NCI-H1105 (cell line): ENCODE measurements at regions not wholly inside any gene's neighbourhood (a gene's known extent, or its start where the extent isn't known, plus 50 kb on each side); places are given as distances from the start of the nearest gene placed in this dataset.

Experiments
- DNase-seq: peaks from one replicate; lab custom pipeline; 2025; lab: John Stamatoyannopoulos, UW

GRCh38 chr16:88285514-88285822, 97.3 kb upstream of the ZNF469 start:
- no peak for DNase-seq

- DNase-seq: peak; percentile 48
Observed at GRCh38 chr16:88286301-88286923, 96.3 kb upstream of the ZNF469 start.

- DNase-seq: no peak
Observed at GRCh38 chr16:88287219-88287618, 95.5 kb upstream of the ZNF469 start.

GRCh38 chr16:88288303-88288702, 94.5 kb upstream of the ZNF469 start:
- DNase-seq: no peak

- no peak for DNase-seq
Observed at GRCh38 chr16:88289001-88289400, 93.8 kb upstream of the ZNF469 start.

- no peak for DNase-seq
Observed at GRCh38 chr16:88289561-88289960, 93.2 kb upstream of the ZNF469 start.

- no peak for DNase-seq
Observed at GRCh38 chr16:88289968-88290401, 92.8 kb upstream of the ZNF469 start.

- no peak for DNase-seq
Observed at GRCh38 chr16:88290850-88291830, 91.6 kb upstream of the ZNF469 start.

- DNase-seq: no peak
Observed at GRCh38 chr16:88292007-88292970, 90.5 kb upstream of the ZNF469 start.

- DNase-seq: no peak
Observed at GRCh38 chr16:88293097-88293496, 89.7 kb upstream of the ZNF469 start.

GRCh38 chr16:88295671-88296436, 86.9 kb upstream of the ZNF469 start:
- DNase-seq: no peak

- no peak for DNase-seq
Observed at GRCh38 chr16:88296437-88297177, 86.2 kb upstream of the ZNF469 start.

GRCh38 chr16:88297178-88297720, 85.5 kb upstream of the ZNF469 start:
- DNase-seq: no peak

GRCh38 chr16:88298181-88298832, 84.5 kb upstream of the ZNF469 start:
- no peak for DNase-seq

GRCh38 chr16:88298833-88299745, 83.7 kb upstream of the ZNF469 start:
- DNase-seq: no peak

- DNase-seq: no peak
Observed at GRCh38 chr16:88299751-88300462, 82.9 kb upstream of the ZNF469 start.

- no peak for DNase-seq
Observed at GRCh38 chr16:88300463-88300835, 82.3 kb upstream of the ZNF469 start.

- no peak for DNase-seq
Observed at GRCh38 chr16:88301431-88301830, 81.3 kb upstream of the ZNF469 start.
